T-cell (primary cell): ENCODE measurements at regions not wholly inside any gene's neighbourhood (a gene's known extent, or its start where the extent isn't known, plus 50 kb on each side); places are given as distances from the start of the nearest gene placed in this dataset.

ENCODE experiments used
- ATAC-seq, 4 experiments: fragments of 200-7000 bp in 3 of 4; fragments of 150-1000 bp in 1 of 4; cut with Tn5 transposase; replicated peaks in 1 of 4; 1 replicate in 3 of 4; 2 replicates in 1 of 4; pipeline ENCODE4 v1.10.0; 2021; ENCODE audit warnings: moderate library complexity in 3 of 4, mild to moderate bottlenecking in 2 of 4, moderate number of reproducible peaks in 1 of 4
- CTCF ChIA-PET, 2 donors: fragments of 300-600 bp; sonication (Branson Sonifier 250); formaldehyde crosslinking; loops; one replicate each; lab custom pipeline; 2022; ENCODE audit warnings: antibody characterized with exemption in 2 of 2; lab: Charles Lee
- POLR2A ChIA-PET, 2 donors: fragments of 300-600 bp; sonication (Branson Sonifier 250); formaldehyde crosslinking; loops; one replicate each; lab custom pipeline; 2022; ENCODE audit warnings: antibody characterized with exemption in 2 of 2; lab: Charles Lee
- DNase-seq, 35 experiments: peaks; one replicate each; pipeline versions ENCODE4 v3.0.0 to v3.0.0-alpha.2; 2013 to 2023
- H3K27ac ChIP-seq: one replicate; pipeline ENCODE4 v1.5.1; 2013; ENCODE audit warnings: low read length
- H3K27me3 ChIP-seq, 2 experiments: replicated peaks in 1 of 2; 1 replicate in 1 of 2; 2 replicates in 1 of 2; pipeline versions ENCODE4 v1.6.1 to v1.7.0; 2013; ENCODE audit warnings: low read length in 1 of 2, mixed read lengths in 1 of 2; ENCODE audit not compliant: control insufficient read depth in 2 of 2, insufficient read depth in 2 of 2; ENCODE audit errors: extremely low read depth in 1 of 2
- H3K36me3 ChIP-seq, 2 donors: 1 replicate in 1 of 2; 2 replicates in 1 of 2; pipeline versions ENCODE4 v1.6.1 to v1.7.0; 2013; ENCODE audit warnings: low read length in 1 of 2; ENCODE audit not compliant: control insufficient read depth in 2 of 2, insufficient read depth in 1 of 2; ENCODE audit errors: extremely low read depth in 1 of 2
- H3K4me1 ChIP-seq, 2 experiments: 1 replicate in 1 of 2; 2 replicates in 1 of 2; pipeline versions ENCODE4 v1.6.1 to v1.7.0; 2013; ENCODE audit warnings: low read length in 2 of 2, mixed read lengths in 1 of 2; ENCODE audit not compliant: insufficient read depth in 2 of 2, control insufficient read depth in 1 of 2; ENCODE audit errors: extremely low read depth in 1 of 2
- H3K4me3 ChIP-seq, 2 donors: 1 replicate in 1 of 2; 2 replicates in 1 of 2; pipeline versions ENCODE4 v1.5.1 to v1.7.0; 2013; ENCODE audit warnings: mild to moderate bottlenecking in 2 of 2, low read length in 1 of 2, moderate library complexity in 1 of 2; ENCODE audit not compliant: control insufficient read depth in 1 of 2; ENCODE audit errors: extremely low read depth in 1 of 2
- H3K9me3 ChIP-seq: 2 replicates; pipeline ENCODE4 v1.7.0; 2013
- H3K27ac Mint-ChIP-seq, 2 donors: one replicate each; pipeline ENCODE4 v1.8.0; 2020 to 2021; ENCODE audit warnings: mild to moderate bottlenecking in 2 of 2, mixed read lengths in 2 of 2
- H3K27me3 Mint-ChIP-seq, 2 donors: one replicate each; pipeline ENCODE4 v1.8.0; 2021 to 2022; ENCODE audit warnings: mixed read lengths in 2 of 2
- H3K36me3 Mint-ChIP-seq: one replicate; pipeline ENCODE4 v1.8.0; 2021; ENCODE audit warnings: mixed read lengths
- H3K4me1 Mint-ChIP-seq, 3 donors: one replicate each; pipeline ENCODE4 v1.8.0; 2020 to 2022; ENCODE audit warnings: mixed read lengths in 3 of 3, mild to moderate bottlenecking in 1 of 3
- H3K4me3 Mint-ChIP-seq, 3 donors: one replicate each; pipeline ENCODE4 v1.8.0; 2020 to 2022; ENCODE audit warnings: mild to moderate bottlenecking in 3 of 3, mixed read lengths in 3 of 3, moderate library complexity in 3 of 3
- H3K9me3 Mint-ChIP-seq, 3 donors: one replicate each; pipeline ENCODE4 v1.8.0; 2020 to 2022; ENCODE audit warnings: mixed read lengths in 3 of 3
- WGBS: methylation state at CpG from one replicate; pipeline ENCODE4 v1.1.5; 2013; ENCODE audit warnings: missing lambda C conversion rate; ENCODE audit not compliant: insufficient coverage; 5-methylcytosine and 5-hydroxymethylcytosine counted together

DNA sequence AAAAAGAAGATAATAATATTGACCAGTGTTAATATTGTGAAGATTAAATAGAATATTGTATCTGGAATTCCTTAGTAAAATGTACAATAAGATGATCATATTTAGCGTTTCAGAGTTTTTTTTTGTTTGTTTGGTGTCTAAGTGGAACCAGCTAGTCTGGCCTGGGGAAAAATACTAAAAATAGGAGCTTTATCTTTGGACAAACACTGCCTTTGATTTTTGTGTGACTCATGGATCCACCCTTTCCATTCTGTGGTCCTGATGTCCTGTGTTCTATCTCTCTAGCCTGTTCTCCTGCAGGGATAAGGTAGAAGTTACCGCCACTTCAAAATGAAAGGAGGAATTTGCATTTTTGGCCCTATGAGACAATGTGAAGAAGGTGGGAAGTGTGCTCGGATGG is 79.7 kb upstream of the CRBN start:
- CTCF ChIA-PET, result no interaction called here
- no peak overlapping the region for H3K4me3 Mint-ChIP-seq
- H3K9me3 ChIP-seq, result no peaks in the 10 kb centered on the region

DNA sequence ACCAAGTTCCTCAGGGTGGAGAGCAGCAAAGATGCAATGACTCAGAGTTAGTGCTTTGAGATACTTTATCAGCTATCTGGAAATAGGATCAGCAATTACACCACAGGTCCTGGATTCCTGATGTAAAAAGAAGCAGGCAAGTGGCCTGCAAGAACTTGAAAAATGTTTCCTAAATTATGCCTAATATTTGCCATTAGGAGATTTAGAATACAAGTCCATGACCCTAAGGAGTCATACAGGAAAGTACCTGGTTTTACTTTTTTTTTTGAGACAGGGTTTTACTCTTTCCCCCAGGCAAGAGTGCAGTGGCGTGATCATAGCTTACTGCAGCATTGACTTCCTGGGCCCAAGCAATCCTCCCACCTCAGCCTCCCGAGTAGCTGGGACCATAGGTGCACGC is 78.8 kb upstream of the CRBN start:
- no peaks in the 10 kb centered on the region for H3K27me3 ChIP-seq
- no peaks in the 10 kb centered on the region for H3K36me3 Mint-ChIP-seq
- H3K4me1 Mint-ChIP-seq, result no peaks in the 10 kb centered on the region
- no peaks in the 10 kb centered on the region for H3K9me3 ChIP-seq
- peaks cover 0 to 2% of the 10 kb centered on the region in 2 donors for H3K27me3 Mint-ChIP-seq
- no peak overlapping the region for H3K4me3 Mint-ChIP-seq
- no peaks in the 10 kb centered on the region for H3K36me3 ChIP-seq
- H3K4me1 ChIP-seq, result no peaks in the 10 kb centered on the region
- no peak overlapping the region for H3K27ac Mint-ChIP-seq
- no peak overlapping the region for H3K4me3 ChIP-seq
- POLR2A ChIA-PET, result interaction anchor here in 1 of 2 donors (0.6 kb wide), 1 partner anchor 312 kb away, joined by 3 read pairs; no protein-coding TSS in a partner anchor
- no CpG with 5 or more reads among the region's 3 CpGs for WGBS
- CTCF ChIA-PET, result no interaction called here
- no peak for DNase-seq
- peaks cover 0 to 8% (median 6%) of the 10 kb centered on the region in 3 donors for H3K9me3 Mint-ChIP-seq
- ATAC-seq, result no peak
- no peak overlapping the region for H3K27ac ChIP-seq

More for the DNA sequence above, 79.7 kb upstream of the CRBN start:
- H3K27me3 Mint-ChIP-seq, result peaks cover 0 to 2% of the 10 kb centered on the region in 2 donors
- POLR2A ChIA-PET, result no interaction called here
- no peak overlapping the region for H3K27ac Mint-ChIP-seq
- no CpG with 5 or more reads among the region's 3 CpGs for WGBS
- Histone ChIP-seq H3K4me3 (no peak overlapping the region), H3K4me1 (no peaks in the 10 kb centered on the region), H3K36me3 (no peaks in the 10 kb centered on the region), H3K27ac (no peak overlapping the region), H3K27me3 (no peaks in the 10 kb centered on the region)
- no peaks in the 10 kb centered on the region for H3K4me1 Mint-ChIP-seq
- H3K36me3 Mint-ChIP-seq, result no peaks in the 10 kb centered on the region
- no peak for ATAC-seq
- no peaks in the 10 kb centered on the region for H3K9me3 Mint-ChIP-seq
- no peak for DNase-seq

DNA sequence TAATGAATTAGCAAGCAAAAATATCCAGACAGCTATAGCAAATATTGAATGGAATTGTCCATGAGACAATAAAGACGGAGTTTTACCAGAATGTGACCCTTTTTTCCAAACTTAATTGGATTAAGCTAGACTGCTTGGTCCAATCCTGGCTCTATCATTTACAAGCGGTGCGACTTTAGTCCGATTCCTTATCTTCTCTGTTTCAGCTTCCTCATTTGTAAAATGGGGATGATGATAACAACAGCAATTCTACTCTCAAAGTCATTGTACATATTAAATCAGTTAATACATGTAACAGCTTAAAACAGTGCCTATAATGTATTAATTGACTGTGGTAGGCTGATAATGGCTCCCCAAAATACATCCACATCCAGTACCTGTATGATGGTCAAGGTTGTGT is 62.1 kb upstream of the CRBN start:
- H3K4me3 Mint-ChIP-seq, result no peak overlapping the region
- H3K9me3 Mint-ChIP-seq, result no peaks in the 10 kb centered on the region
- no peak overlapping the region for H3K27ac ChIP-seq
- peaks cover 2 to 6% of the 10 kb centered on the region in 2 donors for H3K27me3 Mint-ChIP-seq
- no peaks in the 10 kb centered on the region for H3K4me1 Mint-ChIP-seq
- ChIA-PET POLR2A (no interaction called here), CTCF (interaction anchor here in 1 of 2 donors (0.6 kb wide), 1 partner anchor 189 kb away, joined by 3 read pairs; no protein-coding TSS in a partner anchor)
- no peaks in the 10 kb centered on the region for H3K36me3 ChIP-seq
- WGBS, result 83% methylated on average over 1 of the region's 4 CpGs
- ATAC-seq (no peak), DNase-seq (no peak)
- no peaks in the 10 kb centered on the region for H3K36me3 Mint-ChIP-seq
- no peaks in the 10 kb centered on the region for H3K9me3 ChIP-seq
- peaks cover 0 to 4% of the 10 kb centered on the region in 2 experiments for H3K27me3 ChIP-seq
- H3K4me3 ChIP-seq, result no peak overlapping the region
- no peaks in the 10 kb centered on the region for H3K4me1 ChIP-seq
- H3K27ac Mint-ChIP-seq, result no peak overlapping the region

DNA sequence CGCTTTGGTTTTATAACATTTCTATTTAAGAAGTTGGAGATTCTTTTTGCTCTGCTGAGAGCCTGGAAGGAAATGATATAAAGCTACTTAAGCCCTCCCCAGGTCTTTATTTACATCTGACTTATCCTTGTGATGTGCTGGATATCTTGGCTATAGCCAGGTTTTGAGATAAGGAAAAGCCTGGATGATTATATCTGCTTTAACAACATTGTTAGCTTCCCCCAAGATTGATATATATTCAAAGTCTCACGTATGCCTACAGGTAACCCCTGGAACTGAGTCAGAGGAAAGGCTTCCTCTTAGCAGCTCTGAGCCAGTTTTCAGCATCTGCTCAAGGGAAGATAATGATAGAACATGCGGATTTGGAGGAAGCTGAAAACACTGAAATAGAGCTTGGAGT is 61.5 kb upstream of the CRBN start:
- ATAC-seq (no peak), DNase-seq (no peak)
- 61% methylated on average over 2 of the region's 3 CpGs for whole genome bisulfite sequencing
- Histone ChIP-seq H3K27me3 (peaks cover 0 to 4% of the 10 kb centered on the region in 2 experiments), H3K36me3 (no peaks in the 10 kb centered on the region), H3K4me1 (no peaks in the 10 kb centered on the region), H3K4me3 (no peak overlapping the region), H3K27ac (no peak overlapping the region), H3K9me3 (no peaks in the 10 kb centered on the region)
- Mint-ChIP-seq H3K36me3 (no peaks in the 10 kb centered on the region), H3K4me3 (no peak overlapping the region), H3K9me3 (no peaks in the 10 kb centered on the region), H3K27me3 (peaks cover 2 to 4% of the 10 kb centered on the region in 2 donors), H3K4me1 (no peaks in the 10 kb centered on the region), H3K27ac (no peak overlapping the region)
- CTCF ChIA-PET, result interaction anchor here in 1 of 2 donors (0.6 kb wide), 1 partner anchor 190 kb away, joined by 3 read pairs; no protein-coding TSS in a partner anchor
- POLR2A ChIA-PET, result no interaction called here

DNA sequence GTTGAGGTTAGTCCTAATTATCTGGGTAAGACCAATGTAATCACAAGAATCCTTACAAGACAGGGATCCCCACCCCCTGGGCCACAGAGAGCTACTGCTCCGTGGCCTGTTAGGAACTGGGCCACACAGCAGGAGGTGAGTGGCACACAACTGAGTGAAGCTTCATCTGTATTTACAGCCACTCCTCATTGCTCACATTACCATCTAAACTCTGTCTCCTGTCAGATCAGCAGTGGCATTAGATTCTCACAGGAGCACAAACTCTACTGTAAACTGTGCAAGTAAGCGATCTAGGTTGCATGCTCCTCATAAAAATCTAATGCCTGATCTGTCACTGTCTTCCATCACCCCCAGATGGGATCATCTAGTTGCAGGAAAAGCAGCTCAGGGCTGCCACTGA is 58.5 kb upstream of the CRBN start:
- Histone ChIP-seq H3K4me1 (no peaks in the 10 kb centered on the region), H3K27ac (no peak overlapping the region), H3K9me3 (no peaks in the 10 kb centered on the region), H3K27me3 (no peaks in the 10 kb centered on the region), H3K36me3 (no peaks in the 10 kb centered on the region), H3K4me3 (no peak overlapping the region)
- ChIA-PET CTCF (no interaction called here), POLR2A (no interaction called here)
- Mint-ChIP-seq H3K4me3 (no peak overlapping the region), H3K27me3 (no peaks in the 10 kb centered on the region), H3K27ac (no peak overlapping the region), H3K9me3 (peaks cover 0 to 5% (median 4%) of the 10 kb centered on the region in 3 donors), H3K4me1 (no peaks in the 10 kb centered on the region), H3K36me3 (no peaks in the 10 kb centered on the region)
- ATAC-seq (no peak), DNase-seq (no peak)
- WGBS, result 71% methylated on average over 1 of the region's 2 CpGs

DNA sequence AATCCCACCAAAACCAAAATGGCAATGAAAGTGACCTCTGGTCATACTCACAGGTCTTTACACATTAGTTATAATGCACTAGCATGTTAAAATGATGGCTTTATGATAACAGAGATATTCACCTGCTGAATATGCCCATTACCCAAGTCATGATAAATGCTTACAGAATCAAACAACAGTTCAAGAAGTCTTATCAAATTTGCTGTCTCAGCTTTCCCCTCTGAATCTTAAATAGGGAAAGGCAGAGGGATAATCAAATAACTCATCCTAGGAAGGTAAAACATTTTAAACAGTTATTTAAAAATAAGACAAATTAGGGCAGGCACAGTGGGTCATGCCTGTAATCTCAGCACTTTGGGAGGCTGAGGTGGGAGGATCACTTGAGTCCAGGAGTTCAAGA is 52.8 kb upstream of the CRBN start:
- Histone ChIP-seq H3K4me1 (no peaks in the 10 kb centered on the region), H3K36me3 (no peaks in the 10 kb centered on the region), H3K27me3 (no peaks in the 10 kb centered on the region), H3K27ac (no peak overlapping the region), H3K9me3 (no peaks in the 10 kb centered on the region), H3K4me3 (no peak overlapping the region)
- no peak for ATAC-seq
- DNase-seq, result no peak
- peaks cover 4 to 21% (median 13%) of the 10 kb centered on the region in 3 donors for H3K9me3 Mint-ChIP-seq
- no peaks in the 10 kb centered on the region for H3K36me3 Mint-ChIP-seq
- H3K27ac Mint-ChIP-seq, result no peak overlapping the region
- POLR2A ChIA-PET, result no interaction called here
- no peaks in the 10 kb centered on the region for H3K27me3 Mint-ChIP-seq
- CTCF ChIA-PET, result no interaction called here
- H3K4me1 Mint-ChIP-seq, result no peaks in the 10 kb centered on the region
- no peak overlapping the region for H3K4me3 Mint-ChIP-seq
